NCI-H2171 treated with DMSO at 0.1 percent for 48 hours (cell line): ENCODE measurements at regions not wholly inside any gene's neighbourhood (a gene's known extent, or its start where the extent isn't known, plus 50 kb on each side); places are given as distances from the start of the nearest gene placed in this dataset.

Experiments used
- DNase-seq: peaks from one replicate; lab custom pipeline; 2025; lab: John Stamatoyannopoulos, UW

DNA sequence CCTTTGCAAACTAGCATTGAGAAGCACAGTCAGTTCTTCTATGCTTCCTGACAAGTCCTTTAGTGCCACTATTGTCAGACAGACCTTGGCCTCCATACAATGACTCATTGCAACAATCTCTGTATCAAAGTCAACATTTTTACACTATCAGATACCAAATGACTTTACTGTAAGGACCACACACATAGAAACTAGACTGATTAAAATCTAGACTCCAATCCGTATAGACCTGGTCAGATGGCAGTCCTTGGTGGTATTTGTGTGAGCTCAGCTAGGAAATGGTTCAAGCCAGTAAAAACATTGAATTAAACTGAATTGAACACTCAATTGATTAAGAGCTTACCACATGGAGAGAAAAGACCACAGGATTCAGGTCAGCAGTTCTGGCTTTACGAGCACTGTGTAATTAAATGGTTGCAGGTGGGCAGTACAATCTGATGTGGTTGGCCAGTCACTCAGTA, 549.8 kb upstream of the LCORL start:
- no peak for DNase-seq

DNA sequence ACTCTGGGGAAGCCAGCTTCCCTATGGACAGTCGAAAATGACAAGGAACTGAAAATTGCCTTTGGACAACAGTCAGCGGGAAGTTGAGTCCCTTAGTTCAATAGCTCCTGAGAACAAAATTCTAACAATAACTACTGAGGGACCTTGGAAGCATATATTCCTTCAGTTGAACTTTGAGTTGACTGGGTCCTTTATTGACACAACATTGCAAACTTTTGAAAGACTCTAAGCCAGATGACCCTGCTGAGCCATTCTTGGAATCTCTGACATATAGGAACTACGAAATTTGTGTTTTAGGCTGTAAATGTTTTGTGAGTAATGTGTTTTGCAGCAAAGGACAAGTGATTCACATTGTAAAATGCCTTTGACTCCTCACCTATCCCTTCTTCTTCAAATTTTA, 548.8 kb upstream of the LCORL start:
- no peak for DNase-seq

DNA sequence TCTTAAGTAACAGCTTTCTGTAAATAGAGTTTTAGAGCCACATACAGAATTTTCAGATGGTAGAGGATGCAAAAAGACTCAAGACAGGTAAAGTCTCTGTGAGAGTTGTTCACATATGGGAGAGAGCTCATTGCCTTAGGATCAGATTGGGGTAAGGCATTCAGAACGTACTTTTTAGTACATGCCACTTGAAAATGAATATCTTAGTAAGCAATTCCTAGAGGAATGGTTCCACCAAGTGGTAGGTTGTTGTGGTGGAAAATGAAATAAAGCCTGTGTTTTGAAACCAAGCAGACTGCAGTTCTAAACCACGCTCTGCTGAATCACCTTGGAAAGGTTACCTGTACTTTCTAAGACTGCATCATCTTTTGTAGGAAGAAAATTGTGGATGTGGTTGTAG, 547.0 kb upstream of the LCORL start:
- peak; percentile 2 for DNase-seq

DNA sequence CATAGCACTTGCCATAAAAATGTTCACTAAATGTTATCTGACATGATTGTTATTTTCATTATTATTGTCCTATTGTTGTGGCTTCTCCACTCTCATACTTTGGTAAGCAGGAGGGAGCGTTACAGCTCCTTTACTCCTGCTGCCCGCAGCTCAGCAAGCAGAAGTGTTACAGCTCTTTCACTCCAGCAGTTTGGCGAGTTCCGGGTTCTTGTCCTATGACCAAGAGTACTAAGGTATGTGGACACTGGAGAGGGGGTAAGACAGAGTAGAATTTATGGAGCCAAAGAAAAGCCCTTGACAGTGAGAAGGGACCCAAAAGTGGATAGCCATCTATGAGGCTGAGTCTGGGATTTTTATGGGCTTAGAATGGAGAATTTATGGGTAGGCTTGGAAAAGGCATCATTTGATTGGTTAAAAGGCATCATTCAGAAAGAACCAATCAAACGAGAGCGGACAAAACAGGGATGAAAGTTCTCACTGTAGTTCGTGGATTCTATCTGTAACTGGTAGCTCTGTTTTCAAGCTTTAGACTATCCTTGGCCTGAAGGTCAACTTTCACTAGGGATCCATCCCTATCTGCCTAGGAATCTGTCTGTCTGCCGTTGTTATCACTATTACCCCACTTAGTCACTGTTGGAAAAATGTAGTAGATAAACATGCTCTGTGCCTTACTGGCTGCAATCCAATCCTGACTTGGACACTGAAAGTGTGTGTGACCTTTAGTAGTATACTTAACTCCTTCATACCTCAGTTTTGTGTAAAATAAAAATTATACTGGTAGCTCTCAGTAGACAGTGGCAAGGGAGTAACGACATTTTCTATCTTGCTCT, 545.6 kb upstream of the LCORL start:
- no peak for DNase-seq

DNA sequence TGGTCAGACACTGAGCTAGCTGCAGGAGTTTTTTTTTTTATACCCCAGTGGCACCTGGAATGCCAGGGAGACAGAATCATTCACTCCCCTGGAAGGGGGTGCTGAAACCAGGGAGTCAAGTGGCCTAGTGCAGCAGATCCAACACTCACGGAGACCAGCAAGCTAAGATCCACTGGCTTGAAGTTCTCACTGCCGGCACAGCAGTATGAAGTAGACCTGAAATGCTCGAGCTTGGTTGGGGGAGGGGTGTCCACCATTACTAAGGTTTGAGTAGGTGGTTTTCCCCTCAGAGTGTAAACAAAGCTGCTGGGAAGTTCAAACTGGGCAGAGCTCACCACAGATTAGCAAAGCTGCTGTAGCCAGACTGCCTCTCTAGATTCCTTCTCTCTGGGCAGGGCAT, 537.9 kb upstream of the LCORL start:
- DNase-seq: no peak

DNA sequence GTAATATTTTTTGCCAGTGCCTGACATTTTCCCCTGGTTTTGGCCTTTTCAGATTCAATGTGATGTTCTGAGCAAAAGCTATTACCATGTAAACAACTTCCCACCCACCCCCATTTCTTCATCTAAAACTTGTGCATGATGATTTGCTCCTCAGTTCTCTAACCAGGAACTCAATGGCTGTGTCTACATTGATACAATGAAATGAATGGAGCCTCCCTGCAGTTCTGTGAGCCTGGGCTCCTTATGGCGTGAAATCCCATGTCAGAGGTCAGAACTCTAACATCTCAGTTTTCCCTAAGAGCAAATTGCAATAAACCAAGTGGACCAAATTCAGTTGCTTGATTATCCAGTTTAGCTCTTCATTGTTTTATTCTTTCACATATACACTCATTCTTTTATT, 534.8 kb upstream of the LCORL start:
- no peak for DNase-seq

DNA sequence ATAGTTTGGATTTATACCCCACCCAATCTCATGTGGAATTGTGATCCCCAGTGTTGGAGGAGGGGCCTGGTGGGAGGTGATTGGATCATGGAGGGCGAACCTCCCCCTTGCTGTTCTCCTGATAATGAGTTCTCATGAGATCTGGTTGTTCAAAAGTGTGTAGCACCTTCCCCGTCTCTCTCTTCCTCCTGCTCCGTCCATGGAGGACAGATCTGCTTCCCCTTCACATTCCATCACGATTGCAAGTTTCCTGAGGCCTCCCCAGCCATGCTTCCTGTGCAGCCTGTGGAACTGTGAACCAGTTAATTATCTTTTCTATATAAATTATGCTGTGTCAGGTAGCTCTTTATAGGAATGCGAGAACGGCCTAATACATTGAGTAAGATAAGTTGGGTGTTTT, 518.8 kb upstream of the LCORL start:
- no peak for DNase-seq

DNA sequence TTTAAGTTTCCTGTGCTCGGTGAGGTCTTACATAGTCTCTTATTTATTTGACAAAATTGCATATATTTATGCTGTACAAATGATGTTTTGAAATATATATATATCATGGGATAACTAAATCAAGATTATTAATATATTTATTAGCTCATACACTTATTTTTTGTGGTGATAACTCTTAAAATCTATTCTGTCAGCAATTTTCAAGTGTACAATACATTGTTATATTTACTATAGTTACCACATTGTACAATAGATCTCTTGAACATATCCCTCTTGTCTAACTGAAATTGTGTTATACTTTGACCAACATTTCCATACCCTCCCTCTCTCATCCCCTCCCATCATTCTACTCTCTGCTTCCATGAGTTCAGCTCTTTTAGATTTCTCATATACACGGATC, 516.6 kb upstream of the LCORL start:
- DNase-seq: no peak

DNA sequence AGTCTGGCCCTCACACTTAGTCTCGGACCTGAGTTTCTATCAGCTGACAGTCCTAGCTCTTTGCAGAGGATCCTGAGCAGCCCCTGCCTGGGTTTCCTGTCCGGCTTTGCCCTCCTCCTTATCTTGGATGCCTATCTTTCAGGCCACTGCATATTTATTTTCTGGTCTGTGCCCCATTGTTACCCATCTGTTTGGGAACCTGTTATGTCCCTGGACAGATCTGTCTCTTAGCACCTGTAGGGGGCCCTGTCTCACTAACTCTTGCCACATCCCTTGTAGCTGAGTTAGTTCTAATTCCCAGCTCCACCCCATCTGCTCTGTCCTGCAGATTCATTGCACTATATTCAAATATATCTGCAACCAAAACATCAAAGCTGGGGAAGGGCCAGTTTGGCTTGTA, 514.9 kb upstream of the LCORL start:
- no peak for DNase-seq

DNA sequence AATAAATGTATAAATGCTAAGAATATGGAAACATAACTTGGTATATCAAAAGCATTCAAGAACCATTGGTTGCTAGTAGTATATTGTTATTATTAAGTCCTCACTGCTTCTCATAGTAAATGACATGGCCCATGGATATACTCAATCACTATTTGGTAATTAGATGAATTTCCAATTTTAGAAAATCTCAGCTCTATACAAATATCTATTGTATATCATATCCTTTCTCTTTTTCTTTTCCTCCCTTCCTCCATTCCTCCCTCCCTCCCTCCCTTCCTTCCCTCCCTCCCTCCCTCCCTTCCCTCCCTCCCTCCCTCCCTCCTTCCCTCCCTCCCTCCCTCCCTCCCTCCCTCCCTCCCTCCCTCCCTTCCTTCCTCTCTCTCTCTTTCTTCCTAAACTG, 514.4 kb upstream of the LCORL start:
- DNase-seq: no peak

DNA sequence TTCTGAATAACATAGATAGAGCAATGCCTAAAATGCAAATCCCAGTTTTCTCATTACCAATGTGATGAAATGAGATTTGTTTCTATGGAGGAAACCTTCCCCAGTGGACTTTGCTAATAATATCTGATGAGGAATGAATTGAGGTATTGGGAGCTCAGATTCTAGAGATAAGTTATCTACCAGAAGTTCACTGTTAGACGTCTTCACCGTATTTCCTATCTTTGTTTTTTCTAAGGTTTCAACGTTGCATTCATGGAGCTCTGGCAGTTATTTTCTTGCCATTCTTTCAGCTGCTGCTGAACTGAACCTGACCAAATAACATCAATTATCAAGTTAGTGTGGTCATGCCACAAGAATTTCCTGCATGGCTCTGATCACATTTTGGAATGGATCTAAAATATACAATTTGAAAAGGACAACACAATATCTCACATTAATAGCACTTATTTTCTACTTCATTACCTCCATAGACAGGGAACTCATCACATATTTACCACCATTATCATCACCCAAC, 511.8 kb upstream of the LCORL start:
- no peak for DNase-seq

DNA sequence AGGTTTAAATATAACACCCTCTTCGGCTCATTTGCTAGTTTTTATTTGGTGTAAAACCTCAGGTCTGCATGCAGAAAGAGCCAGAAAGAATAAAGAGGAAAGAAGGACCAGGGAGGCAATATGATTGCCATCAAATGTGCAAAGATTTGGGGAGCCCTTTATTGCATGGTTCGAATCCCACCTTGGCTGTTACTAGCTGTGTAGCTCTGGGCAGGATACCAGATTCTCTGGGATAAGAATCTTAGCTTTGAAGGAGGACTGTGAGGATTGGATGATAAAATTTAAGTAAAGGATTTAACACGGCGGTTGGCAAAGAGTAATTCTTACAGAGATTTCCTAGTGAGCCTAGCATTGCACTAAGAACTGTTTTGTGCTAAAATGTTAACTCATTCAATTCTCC, 510.2 kb upstream of the LCORL start:
- no peak for DNase-seq

DNA sequence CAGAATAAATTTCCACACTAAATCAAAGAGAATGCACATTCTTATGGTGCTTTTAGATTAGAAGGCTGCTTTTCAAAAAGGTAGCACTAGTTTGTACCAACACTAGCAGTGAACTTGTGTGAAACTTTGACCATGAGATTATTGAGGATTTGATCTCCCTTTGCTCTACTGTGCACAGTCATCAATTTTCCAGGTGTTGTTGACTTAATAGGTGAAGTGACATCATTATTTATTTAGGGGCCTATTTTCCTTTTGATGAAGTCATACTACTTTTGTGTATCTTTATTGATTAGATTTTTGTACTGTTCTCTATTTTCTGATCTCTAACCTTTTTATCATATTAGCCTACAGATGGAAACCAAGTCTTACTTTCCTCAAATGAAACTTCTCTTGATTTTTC, 507.9 kb upstream of the LCORL start:
- DNase-seq: no peak

DNA sequence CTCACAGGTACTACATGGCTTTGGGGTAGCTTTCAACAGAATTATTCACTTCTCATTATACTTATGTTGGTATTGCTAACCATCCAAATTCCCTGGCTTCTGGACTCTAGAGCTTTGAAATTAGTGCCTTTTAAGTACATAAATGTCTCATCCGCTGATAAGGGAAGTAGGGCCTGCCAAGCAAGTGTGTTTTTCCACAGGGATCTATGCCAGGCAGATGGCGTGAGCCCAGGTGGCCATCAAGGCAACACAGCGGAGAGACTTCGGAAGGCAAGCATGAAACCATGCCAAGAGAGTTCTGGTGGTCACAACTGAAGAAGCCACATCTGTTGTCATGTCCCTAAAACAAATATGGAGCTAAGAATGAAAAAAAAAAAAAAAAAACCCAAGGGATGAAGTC, 503.1 kb upstream of the LCORL start:
- no peak for DNase-seq

DNA sequence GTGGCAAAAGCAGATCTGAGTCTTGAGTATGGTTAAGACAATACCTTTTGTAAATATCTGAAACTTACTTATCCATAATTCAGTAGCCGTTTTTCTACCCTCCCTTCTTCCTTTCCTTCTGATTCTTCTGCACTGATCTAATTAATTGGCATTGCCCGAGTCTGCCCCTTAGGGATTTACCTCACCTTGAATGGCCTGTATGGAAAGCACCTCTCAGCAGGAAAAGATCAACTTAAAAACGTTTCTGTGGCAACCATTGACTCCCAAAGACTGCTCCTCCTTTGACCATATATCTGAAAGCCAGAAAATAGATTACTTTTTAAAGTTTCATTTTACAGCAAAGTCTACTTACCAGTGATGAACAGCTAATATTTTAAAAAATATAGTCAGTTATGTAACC, 496.5 kb upstream of the LCORL start:
- no peak for DNase-seq

DNA sequence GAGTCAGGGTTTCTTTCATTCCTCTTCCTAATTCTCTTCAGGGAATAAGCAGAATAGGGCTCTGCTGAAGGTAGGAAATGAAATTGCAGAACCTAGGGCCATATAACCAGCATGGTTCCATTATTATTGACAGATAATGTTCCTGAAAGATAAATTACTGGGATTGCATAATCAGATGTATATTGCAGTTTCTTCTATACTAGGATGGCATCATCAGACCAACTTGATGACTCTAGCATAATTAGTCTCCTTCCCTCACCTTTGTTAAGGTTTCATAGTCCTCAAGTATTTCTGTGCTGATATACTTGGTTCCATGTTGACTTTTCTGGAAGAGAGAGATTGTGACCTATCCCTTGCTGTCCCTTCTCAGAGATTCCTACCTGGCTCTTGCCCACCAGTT, 492.3 kb upstream of the LCORL start:
- no peak for DNase-seq

DNA sequence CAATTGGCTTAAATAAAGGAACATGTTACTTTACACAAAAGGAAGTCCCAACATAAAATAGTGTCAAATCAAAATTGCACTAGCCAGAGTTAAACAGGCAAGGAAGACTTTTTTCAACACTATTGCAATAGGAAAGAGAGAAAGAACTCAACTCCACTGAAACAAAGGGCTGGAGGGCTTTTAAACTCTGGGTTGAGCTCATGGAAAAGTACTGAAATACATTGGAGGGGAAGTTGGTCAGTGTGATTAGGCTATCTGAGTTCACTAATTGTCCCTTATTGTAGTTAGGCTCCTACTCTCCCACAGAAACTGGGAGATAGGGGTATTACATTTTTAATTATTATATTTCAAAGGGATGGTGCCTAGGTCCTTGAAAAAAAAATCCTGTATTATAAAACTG, 491.2 kb upstream of the LCORL start:
- no peak for DNase-seq

DNA sequence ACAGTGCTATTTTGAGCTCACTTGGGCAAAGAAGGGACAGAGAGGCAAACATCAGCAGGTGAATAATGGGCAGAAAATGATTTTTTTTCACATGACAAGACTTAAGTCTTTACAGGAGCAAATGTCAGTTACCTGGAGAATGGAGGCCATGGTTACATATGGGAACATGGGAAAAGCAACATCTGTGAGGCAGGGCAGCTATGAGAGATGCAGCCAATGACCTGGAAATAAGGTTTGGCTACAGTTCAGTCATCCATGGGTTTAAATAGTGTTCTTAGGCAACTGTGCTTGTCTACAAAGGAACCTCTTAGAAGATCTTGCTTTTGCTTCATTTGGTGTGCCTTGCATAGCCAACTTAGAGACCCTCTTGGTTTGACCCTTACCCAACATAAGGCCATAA, 490.2 kb upstream of the LCORL start:
- no peak for DNase-seq

DNA sequence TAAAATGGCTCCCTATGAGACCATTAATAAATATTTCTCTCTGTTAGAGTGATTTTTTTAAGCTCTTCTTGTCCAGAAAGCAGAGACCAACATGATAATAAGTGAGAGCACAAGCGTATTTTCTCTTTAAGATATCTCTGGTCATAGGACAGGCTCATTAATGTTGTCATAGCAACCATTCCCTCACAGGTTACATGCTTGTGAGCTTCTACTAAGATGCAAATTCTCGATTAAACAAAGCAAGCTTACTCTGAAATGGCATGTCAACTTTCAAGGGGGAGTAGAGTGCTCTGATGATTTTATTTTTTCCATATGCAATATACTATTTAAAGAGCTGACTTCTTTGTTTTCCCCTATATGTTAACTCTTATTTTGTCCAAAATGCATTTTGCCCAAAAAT, 487.2 kb upstream of the LCORL start:
- no peak for DNase-seq

DNA sequence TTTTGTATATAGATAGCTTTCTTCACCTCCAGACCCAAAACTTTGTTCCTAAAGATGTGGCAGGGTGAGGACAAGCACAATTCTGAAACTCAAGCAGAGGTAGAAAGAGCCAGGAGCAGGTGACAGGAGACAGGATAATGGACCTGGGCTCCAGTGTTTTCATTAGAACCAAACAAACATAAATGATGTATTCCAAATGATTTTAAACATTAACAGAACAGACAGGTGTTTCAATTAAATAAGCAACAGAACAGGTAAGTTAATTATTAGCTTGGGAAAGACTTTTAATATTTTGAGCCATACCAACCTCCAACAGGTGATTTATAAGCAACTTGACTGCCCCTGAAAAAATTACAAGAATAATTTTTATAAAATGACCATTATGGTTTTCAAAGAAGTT, 459.4 kb upstream of the LCORL start:
- no peak for DNase-seq

DNA sequence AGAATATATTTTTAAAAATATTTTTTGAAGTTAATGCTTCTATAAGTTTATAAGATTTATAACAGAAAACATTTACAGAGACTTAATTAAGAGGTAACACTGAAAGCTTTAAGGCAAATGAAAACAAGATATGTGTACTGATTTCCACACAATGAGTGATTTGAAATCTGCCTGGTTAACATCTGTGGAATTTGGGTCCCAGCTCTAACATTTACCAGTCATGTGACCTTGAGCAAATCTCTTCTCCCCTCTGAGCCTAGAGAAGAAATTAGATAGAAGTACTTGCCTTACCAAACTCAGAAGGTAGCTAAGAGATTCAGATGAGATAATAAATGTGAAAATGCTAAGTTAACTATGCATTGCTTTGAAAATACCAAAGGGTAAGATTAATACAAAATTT, 458.8 kb upstream of the LCORL start:
- no peak for DNase-seq

DNA sequence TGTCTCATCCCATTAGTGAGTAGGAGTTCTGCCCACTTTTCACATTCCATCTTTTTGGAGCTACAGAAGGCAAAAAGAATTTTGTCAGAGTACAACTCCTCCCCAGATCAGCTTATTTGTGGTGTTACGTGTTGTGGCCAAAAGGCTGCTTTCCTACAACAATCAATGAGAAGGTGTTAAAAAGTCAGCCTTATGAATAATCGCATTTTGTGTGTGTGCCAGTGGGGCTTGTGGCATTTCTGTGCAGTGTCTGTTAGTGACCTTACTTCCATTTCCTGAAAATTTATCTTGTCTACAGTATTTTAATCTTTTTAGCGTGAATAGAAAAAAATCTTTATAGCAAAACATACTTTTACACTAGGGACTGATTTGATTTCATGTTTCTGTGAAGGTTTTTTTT, 458.3 kb upstream of the LCORL start:
- no peak for DNase-seq

DNA sequence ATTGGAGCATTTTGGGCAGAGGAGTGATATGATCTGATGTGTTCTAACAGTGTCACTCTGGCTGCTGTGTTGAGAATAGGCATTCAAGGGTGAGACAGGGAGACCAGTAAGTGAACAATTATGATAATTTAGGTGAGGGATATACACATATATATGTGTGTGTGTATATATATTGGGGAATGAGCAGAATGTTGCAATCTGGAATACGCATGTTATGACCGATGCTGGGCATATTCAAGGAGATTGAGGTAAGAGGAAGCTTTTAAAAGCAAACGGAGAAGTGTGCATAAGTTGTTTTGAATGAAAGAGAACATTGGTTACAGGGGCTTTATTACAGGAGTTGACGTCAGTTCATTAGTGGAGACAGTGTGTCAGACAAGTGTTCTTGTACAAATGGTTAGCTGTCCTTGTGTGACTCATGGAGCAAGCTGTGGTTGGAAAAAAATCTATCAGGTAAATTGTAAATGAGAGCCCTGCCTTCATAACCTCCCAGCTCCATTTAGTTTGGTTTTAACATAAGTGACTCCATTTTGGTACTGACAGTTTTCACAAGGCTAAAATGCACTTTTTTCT, 442.5 kb upstream of the LCORL start:
- DNase-seq: no peak

DNA sequence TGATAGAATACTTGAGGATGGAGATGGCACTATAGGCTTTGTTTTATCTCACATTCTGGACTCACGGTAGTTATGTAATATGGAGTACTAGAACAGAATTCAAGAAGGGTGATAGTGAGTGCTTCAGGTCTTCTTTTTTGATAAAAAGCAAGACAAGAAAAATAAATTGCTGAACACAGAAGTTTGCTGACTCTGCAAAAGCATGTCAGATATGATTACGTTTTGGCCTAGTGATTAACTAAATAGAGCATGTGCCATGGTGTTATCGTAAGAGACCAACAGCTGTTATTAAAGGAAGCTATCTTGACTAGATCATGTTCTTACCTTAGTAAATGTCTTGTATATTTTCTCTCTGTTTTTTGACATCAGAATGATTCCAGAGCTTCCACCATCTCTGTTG, 436.9 kb upstream of the LCORL start:
- no peak for DNase-seq
